K562 (cell line): ENCODE measurements at regions not wholly inside any gene's neighbourhood (a gene's known extent, or its start where the extent isn't known, plus 50 kb on each side); places are given as distances from the start of the nearest gene placed in this dataset.

Experiments used
- NCOR1 ChIP-seq: fragments of 450-650 bp; IDR thresholded peaks from 2 replicates; pipeline ENCODE4 v1.6.1; 2016; ENCODE audit warnings: mild to moderate bottlenecking, moderate library complexity
- POLR2G ChIP-seq: fragments of 200-400 bp; formaldehyde crosslinking; IDR thresholded peaks from 2 replicates; pipeline ENCODE4 v1.6.1; 2017; ENCODE audit warnings: low read depth, mild to moderate bottlenecking, antibody characterized with exemption, low read length, moderate library complexity

GRCh38 chr10:27383595-27384542, 120.2 kb upstream of the RAB18 start:
- TF ChIP-seq NCOR1 (no peak), POLR2G (no peak)
